Activated CD4-positive, alpha-beta T cell treated with anti-CD3 and anti-CD28 coated beads, Interleukin-2, amount 10 ng/mL, durations not matched to agents 7 days and 5 days (primary cell): ENCODE measurements at regions not wholly inside any gene's neighbourhood (a gene's known extent, or its start where the extent isn't known, plus 50 kb on each side); places are given as distances from the start of the nearest gene placed in this dataset.

Experiments used
- CTCF ChIA-PET: fragments of 350-600 bp; sonication (Branson Sonifier 250); formaldehyde crosslinking; loops from one replicate; lab custom pipeline; 2021; ENCODE audit warnings: antibody characterized with exemption; lab: Charles Lee
- POLR2A ChIA-PET: fragments of 350-600 bp; sonication (Branson Sonifier 250); formaldehyde crosslinking; loops from one replicate; lab custom pipeline; 2021; ENCODE audit warnings: antibody characterized with exemption; lab: Charles Lee
- DNase-seq: peaks from one replicate; pipeline ENCODE4 v3.0.0-alpha.2; 2020
- H3K27ac Mint-ChIP-seq: one replicate; pipeline ENCODE4 v1.8.0; 2021; ENCODE audit warnings: mild to moderate bottlenecking, moderate library complexity, mixed read lengths
- H3K27me3 Mint-ChIP-seq: one replicate; pipeline ENCODE4 v1.8.0; 2021; ENCODE audit warnings: mixed read lengths
- H3K36me3 Mint-ChIP-seq: one replicate; pipeline ENCODE4 v1.8.0; 2021; ENCODE audit warnings: low read depth, mixed read lengths
- H3K4me1 Mint-ChIP-seq: one replicate; pipeline ENCODE4 v1.8.0; 2021; ENCODE audit warnings: mixed read lengths
- H3K4me3 Mint-ChIP-seq: one replicate; pipeline ENCODE4 v1.8.0; 2021; ENCODE audit warnings: mild to moderate bottlenecking, moderate library complexity, mixed read lengths
- H3K9me3 Mint-ChIP-seq: one replicate; pipeline ENCODE4 v1.8.0; 2021; ENCODE audit warnings: mixed read lengths

DNA sequence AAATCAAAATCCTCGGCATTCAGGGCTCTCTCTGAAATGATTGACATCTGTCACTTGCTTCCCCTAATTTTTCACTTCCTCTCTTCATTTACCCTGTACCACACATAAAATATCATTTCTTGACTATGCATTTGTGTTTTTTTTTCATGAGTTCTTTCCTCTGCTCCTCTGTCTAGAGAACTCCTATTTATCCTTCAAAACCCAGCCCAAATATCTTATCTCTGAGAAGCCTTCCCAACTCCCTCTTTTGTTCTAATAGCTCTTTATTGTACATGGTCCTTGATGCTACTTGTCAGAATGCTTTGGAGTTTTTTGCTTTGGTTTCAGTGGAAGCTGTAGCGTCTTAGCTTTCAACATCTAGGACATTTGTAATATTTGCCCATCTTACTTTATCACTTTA, 190.2 kb upstream of the CTBP2 start:
- no peak for DNase-seq
- ChIA-PET CTCF (no interaction called here), POLR2A (no interaction called here)
- no peaks in the 10 kb centered on the region for H3K27me3 Mint-ChIP-seq
- H3K4me3 Mint-ChIP-seq: no peak overlapping the region
- H3K9me3 Mint-ChIP-seq: no peaks in the 10 kb centered on the region
- no peaks in the 10 kb centered on the region for H3K4me1 Mint-ChIP-seq
- H3K27ac Mint-ChIP-seq: no peak overlapping the region
- no peaks in the 10 kb centered on the region for H3K36me3 Mint-ChIP-seq

DNA sequence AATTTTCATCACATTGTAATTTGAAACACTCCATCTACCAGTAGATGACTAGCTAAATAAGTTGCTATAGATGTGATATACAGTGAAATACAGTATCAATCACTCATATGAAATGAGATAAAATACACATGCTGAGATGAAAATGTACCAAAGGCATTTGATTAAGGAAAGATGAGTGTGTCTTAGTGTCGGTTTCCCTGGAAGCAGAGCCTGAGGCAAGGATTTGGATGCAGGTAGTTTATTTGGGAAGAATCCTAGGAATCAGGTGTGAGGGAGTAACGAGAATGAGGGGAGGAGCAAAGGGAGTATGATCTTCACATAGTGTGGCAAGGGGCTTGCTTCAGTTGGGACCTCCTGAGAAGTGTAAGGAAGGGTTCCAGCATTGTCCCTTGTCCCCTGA, 188.2 kb upstream of the CTBP2 start:
- H3K27me3 Mint-ChIP-seq: no peaks in the 10 kb centered on the region
- ChIA-PET CTCF (no interaction called here), POLR2A (no interaction called here)
- no peaks in the 10 kb centered on the region for H3K9me3 Mint-ChIP-seq
- H3K36me3 Mint-ChIP-seq: no peaks in the 10 kb centered on the region
- no peak for DNase-seq
- no peak overlapping the region for H3K27ac Mint-ChIP-seq
- no peaks in the 10 kb centered on the region for H3K4me1 Mint-ChIP-seq
- no peak overlapping the region for H3K4me3 Mint-ChIP-seq

DNA sequence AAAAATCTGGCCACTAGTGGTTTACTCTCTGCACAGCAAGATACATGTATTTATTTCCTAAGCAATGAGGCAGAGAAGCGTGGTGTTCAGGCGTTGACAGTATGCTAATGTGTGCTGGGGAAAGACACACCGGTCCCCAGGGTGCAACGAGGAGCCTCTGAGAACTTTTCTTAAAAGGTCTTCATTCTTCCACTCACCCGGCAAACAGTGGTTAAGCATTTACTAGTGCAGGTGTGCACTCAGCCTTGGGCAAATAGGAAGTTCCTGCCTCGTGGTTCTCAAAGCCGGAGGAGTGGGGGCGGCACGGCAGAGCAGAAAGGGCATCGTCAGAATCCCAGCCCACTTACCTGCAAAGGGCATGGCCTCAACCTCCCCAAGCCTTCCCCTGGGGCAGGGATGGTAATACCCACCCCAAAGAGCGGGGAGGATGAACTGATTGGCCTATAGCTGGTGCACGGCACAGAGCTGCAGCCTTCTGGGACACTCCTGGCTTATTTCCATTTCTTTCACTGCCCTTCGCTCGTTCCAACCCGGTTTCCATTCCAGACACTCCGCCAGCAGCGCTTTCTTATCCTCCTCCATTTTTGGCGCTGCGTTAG, 184.3 kb upstream of the CTBP2 start:
- H3K36me3 Mint-ChIP-seq: no peaks in the 10 kb centered on the region
- H3K4me1 Mint-ChIP-seq: no peaks in the 10 kb centered on the region
- H3K9me3 Mint-ChIP-seq: no peaks in the 10 kb centered on the region
- H3K27me3 Mint-ChIP-seq: no peaks in the 10 kb centered on the region
- H3K4me3 Mint-ChIP-seq: no peak overlapping the region
- H3K27ac Mint-ChIP-seq: no peak overlapping the region
- POLR2A ChIA-PET: no interaction called here
- no peak for DNase-seq
- CTCF ChIA-PET: interaction anchor here (0.8 kb wide), 1 partner anchor 28 kb away, joined by 3 read pairs; no protein-coding TSS in a partner anchor

DNA sequence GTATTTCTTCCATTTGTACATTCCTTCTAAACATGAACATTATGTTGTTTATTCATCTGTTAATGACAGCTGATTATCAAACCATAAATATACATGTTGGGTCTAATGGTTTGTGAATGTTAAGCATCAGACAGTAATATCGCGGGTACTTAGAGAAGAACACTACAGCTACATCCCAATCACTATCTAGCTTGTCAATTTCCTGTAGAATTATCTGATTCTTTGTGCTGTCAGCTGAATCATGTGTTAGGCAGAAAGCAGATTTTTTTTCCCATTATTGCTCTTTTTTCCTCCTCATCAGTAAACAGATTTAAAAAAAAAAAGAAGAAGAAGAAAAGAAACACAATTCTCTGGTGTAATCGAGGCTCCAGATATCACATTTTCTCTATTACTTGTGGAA, 183.6 kb upstream of the CTBP2 start:
- DNase-seq: no peak
- POLR2A ChIA-PET: no interaction called here
- no peak overlapping the region for H3K4me3 Mint-ChIP-seq
- H3K4me1 Mint-ChIP-seq: no peaks in the 10 kb centered on the region
- CTCF ChIA-PET: interaction anchor here (0.6 kb wide), 1 partner anchor 529 kb away, joined by 3 read pairs; no protein-coding TSS in a partner anchor
- H3K27me3 Mint-ChIP-seq: no peaks in the 10 kb centered on the region
- no peaks in the 10 kb centered on the region for H3K36me3 Mint-ChIP-seq
- no peak overlapping the region for H3K27ac Mint-ChIP-seq
- no peaks in the 10 kb centered on the region for H3K9me3 Mint-ChIP-seq

DNA sequence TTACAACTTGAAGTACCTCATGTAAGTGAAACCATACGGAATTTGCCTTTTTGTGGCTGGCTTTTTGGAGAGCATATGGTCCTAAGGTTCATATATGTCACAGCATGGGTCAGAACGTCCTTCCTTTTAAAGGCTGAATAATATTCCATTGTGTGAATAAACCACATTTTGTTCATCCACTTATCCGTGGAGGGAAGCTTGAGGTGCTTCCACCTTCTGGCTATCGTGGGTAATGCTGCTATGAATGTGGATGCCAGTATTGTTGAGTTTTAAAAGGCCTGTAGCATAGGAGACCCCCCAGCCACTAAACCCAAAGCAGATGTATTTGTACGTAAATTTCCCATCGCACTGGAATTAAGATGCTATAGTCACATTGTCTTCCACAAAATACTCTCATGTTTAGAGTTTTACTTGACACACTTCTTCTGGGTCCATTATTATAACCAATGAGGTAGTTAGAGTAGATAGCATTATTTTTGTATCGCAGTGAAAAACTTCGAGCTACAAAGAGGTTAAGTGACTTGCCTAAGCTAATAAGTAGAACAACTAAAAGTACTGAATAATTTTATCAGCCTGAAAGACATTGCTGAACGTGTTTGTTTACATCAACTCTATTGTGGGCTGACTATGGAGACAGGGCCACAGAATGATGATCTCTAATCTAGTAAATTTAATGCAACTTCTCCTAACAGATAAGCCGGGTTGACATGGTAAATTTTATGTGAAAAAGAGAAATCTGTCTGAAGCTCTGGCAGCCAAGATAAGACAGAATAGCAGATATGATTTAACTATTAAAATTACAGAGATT, 183.0 kb upstream of the CTBP2 start:
- Mint-ChIP-seq H3K4me1 (no peaks in the 10 kb centered on the region), H3K27me3 (no peaks in the 10 kb centered on the region), H3K36me3 (no peaks in the 10 kb centered on the region), H3K27ac (no peak overlapping the region), H3K4me3 (no peak overlapping the region), H3K9me3 (no peaks in the 10 kb centered on the region)
- ChIA-PET POLR2A (no interaction called here), CTCF (interaction anchor here (0.6 kb wide), 1 partner anchor 529 kb away, joined by 3 read pairs; no protein-coding TSS in a partner anchor)
- no peak for DNase-seq

DNA sequence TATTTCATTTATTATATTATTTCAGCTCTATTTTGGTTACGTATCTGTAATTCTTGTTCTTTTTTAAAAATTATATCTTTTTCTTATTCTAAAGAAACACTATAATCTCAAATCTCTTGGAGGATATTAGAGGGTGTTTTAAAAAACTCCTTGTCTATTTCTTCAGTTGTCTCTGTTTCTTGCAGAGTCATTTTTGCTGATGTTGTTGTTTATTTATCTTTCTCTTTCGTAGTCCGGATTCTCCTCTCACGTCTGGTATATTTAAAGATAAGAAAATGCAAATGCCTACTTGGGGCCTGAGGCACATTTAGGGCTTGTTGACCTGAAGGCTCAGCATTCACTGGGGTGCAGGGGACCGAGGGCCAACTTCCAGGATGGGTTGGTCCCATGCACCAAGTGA, 181.2 kb upstream of the CTBP2 start:
- POLR2A ChIA-PET: no interaction called here
- CTCF ChIA-PET: no interaction called here
- no peaks in the 10 kb centered on the region for H3K36me3 Mint-ChIP-seq
- H3K27ac Mint-ChIP-seq: no peak overlapping the region
- H3K9me3 Mint-ChIP-seq: no peaks in the 10 kb centered on the region
- H3K27me3 Mint-ChIP-seq: no peaks in the 10 kb centered on the region
- DNase-seq: no peak
- H3K4me3 Mint-ChIP-seq: no peak overlapping the region
- H3K4me1 Mint-ChIP-seq: no peaks in the 10 kb centered on the region

DNA sequence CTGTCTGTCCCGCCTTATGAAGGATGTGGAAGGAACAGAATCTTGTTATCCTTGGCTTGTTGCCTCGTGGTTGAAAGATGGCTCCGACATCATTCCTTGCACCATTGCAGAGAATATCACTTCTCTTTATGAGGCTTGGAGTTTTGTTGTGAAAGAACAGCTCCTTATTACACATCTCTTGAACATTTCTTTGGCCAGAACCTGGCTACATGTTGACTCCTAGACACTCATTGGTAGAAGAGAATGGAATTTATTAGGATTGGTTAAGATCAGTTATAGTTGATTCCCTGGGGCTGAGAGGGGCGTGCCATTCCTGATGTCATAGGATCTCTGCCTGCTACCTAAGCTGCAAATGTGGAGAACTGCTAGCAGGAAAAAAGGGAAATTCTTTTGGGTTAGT, 180.5 kb upstream of the CTBP2 start:
- H3K4me1 Mint-ChIP-seq: no peaks in the 10 kb centered on the region
- CTCF ChIA-PET: no interaction called here
- no peak overlapping the region for H3K27ac Mint-ChIP-seq
- no peak overlapping the region for H3K4me3 Mint-ChIP-seq
- DNase-seq: no peak
- POLR2A ChIA-PET: no interaction called here
- H3K9me3 Mint-ChIP-seq: no peaks in the 10 kb centered on the region
- no peaks in the 10 kb centered on the region for H3K27me3 Mint-ChIP-seq
- H3K36me3 Mint-ChIP-seq: no peaks in the 10 kb centered on the region

DNA sequence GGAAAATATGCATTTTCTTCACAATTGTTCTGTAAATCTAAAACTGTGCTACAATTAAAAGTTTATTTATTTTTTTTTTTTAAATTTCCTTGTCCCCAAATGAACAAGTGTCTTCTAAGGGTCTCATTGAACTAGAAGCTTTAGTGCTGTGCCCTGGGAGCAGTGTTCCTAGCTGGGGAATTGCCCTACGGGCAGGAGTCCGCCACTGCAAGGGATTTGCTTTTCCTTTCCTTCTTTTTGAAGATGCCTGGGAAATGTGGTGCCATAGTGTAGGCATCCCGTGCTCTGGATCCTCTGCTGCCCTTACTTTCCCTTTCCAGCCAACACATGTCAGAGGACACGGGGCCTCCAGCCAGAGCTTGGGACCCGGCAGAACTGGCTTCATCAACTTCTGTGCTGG, 177.1 kb upstream of the CTBP2 start:
- H3K27ac Mint-ChIP-seq: no peak overlapping the region
- H3K27me3 Mint-ChIP-seq: no peaks in the 10 kb centered on the region
- no peak for DNase-seq
- H3K4me1 Mint-ChIP-seq: no peaks in the 10 kb centered on the region
- ChIA-PET CTCF (no interaction called here), POLR2A (no interaction called here)
- H3K36me3 Mint-ChIP-seq: no peaks in the 10 kb centered on the region
- no peaks in the 10 kb centered on the region for H3K9me3 Mint-ChIP-seq
- H3K4me3 Mint-ChIP-seq: no peak overlapping the region

DNA sequence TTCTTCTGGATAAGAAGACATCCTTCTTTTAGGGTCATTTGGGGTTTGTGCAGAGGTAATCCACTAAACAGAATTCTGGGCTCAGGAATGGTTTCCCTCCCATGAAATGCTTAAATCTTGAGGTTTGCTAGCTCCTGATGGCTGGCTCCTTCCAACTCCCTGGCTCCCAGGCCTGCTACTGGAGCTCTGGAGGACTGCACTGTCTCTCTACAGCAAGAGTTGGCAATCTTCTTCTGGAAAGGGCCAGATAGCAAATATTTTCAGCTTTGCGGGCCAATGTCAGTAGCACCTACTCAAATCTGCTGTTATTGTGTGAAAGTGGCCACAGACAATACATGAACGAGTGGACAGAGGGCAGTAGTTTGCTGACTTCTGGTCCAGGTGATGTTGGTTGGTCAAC, 174.2 kb upstream of the CTBP2 start:
- CTCF ChIA-PET: no interaction called here
- Mint-ChIP-seq H3K4me3 (no peak overlapping the region), H3K9me3 (no peaks in the 10 kb centered on the region), H3K27ac (no peak overlapping the region), H3K36me3 (no peaks in the 10 kb centered on the region), H3K4me1 (no peaks in the 10 kb centered on the region), H3K27me3 (no peaks in the 10 kb centered on the region)
- POLR2A ChIA-PET: no interaction called here
- no peak for DNase-seq

DNA sequence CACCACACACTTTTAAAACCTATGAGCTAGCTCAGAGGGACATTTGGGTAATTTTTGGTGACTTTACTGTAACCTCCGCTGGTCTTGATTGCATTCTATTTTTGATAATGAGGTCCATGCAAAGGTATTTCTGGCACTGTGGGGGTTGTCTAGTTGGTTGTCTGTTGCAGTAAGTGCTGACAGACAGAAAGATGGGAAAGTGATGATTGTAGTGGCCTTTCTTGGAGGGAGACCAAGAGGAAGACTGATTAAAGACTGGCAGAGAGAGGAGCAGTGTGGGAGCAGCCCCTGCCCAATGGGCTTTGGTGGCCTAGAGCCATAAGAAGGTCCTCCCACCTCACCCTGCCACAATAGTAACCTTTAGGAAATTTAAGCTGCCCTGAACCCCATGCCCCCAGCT, 173.4 kb upstream of the CTBP2 start:
- POLR2A ChIA-PET: no interaction called here

DNA sequence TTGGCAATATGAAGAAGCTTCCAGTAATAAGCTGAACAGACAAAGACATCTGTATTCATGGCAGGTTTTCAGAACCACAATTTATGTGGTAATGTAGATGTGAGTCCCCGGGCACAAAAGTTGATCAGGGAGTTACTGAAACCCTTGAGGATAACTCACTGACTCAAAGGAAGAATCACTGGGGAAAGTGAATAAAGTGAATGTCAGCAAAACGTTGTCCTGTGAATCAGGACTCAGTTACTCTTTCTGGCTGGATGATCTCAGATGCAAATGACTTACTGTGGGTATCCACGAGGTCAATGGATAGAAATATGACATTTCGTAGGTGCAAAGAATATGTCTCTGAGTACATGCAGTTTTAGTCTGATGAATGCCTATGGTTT, 172.8 kb upstream of the CTBP2 start:
- ChIA-PET POLR2A (no interaction called here), CTCF (no interaction called here)
- Mint-ChIP-seq H3K27me3 (no peaks in the 10 kb centered on the region), H3K27ac (no peak overlapping the region), H3K4me1 (no peaks in the 10 kb centered on the region), H3K36me3 (no peaks in the 10 kb centered on the region), H3K4me3 (no peak overlapping the region), H3K9me3 (no peaks in the 10 kb centered on the region)
- DNase-seq: no peak

More for the DNA sequence above, 173.4 kb upstream of the CTBP2 start:
- no peaks in the 10 kb centered on the region for H3K36me3 Mint-ChIP-seq
- no peaks in the 10 kb centered on the region for H3K4me1 Mint-ChIP-seq
- no peaks in the 10 kb centered on the region for H3K27me3 Mint-ChIP-seq
- DNase-seq: no peak
- H3K4me3 Mint-ChIP-seq: no peak overlapping the region
- H3K9me3 Mint-ChIP-seq: no peaks in the 10 kb centered on the region
- no peak overlapping the region for H3K27ac Mint-ChIP-seq
- CTCF ChIA-PET: no interaction called here

DNA sequence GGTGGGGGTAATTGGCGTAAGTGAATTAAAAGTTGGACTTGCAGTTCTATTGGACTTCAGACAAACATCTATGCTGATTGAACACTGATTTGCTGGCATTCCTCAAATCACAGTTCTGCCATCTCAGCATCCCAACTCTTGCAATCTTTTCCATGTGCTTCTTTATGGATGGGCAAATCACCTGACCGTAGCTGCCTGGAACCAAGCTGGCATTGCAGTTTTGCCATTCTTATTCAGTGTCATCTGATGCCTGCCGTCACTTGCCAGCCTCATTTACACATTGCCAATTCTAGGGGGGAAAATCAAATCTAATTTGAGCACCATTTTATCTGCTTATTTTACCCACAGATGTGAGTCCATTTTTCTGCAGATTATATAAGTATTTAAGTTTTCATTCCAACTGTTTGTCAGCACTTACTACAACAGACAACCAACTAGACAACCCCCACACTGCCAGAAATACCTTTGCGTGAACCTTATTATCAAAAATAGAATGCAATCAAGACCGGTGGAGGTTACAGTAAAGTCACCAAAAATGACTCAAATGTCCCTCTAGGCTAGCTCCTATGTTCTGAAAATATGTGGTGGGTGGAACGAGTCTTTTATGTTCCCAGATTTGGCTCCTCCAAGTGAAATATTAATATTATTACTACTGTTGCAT, 172.3 kb upstream of the CTBP2 start:
- no peaks in the 10 kb centered on the region for H3K36me3 Mint-ChIP-seq
- H3K4me3 Mint-ChIP-seq: no peak overlapping the region

DNA sequence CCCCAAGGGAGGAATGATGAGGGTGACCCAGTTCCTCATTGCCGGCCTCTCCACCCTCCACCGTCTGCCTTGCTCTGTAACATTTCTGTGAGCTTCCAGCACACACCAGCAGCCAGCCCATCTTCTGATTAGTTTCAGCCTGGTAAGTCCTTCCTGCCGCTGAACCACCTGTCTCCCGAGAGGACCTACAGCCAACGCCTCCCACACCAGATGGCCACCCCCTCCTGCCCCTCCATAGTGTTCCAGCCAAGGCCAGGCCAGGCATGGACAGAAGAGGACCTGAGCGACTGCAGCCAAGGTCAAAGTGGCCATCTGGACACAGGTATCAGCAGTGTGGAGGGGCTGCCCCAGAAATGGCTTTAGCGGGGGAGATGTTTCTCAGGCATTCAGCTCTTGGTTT, 170.7 kb upstream of the CTBP2 start:
- no peak overlapping the region for H3K4me3 Mint-ChIP-seq
- peaks cover 4% of the 10 kb centered on the region for H3K9me3 Mint-ChIP-seq
- H3K27me3 Mint-ChIP-seq: no peaks in the 10 kb centered on the region
- ChIA-PET POLR2A (no interaction called here), CTCF (no interaction called here)
- H3K4me1 Mint-ChIP-seq: no peaks in the 10 kb centered on the region
- no peaks in the 10 kb centered on the region for H3K36me3 Mint-ChIP-seq
- DNase-seq: no peak
- no peak overlapping the region for H3K27ac Mint-ChIP-seq

More for the DNA sequence above, 172.3 kb upstream of the CTBP2 start:
- H3K4me1 Mint-ChIP-seq: no peaks in the 10 kb centered on the region
- ChIA-PET POLR2A (no interaction called here), CTCF (no interaction called here)
- H3K9me3 Mint-ChIP-seq: no peaks in the 10 kb centered on the region
- H3K27ac Mint-ChIP-seq: no peak overlapping the region
- no peaks in the 10 kb centered on the region for H3K27me3 Mint-ChIP-seq
- DNase-seq: no peak
